Peyer's patch (tissue), 4 donors: ENCODE measurements at regions not wholly inside any gene's neighbourhood (a gene's known extent, or its start where the extent isn't known, plus 50 kb on each side); places are given as distances from the start of the nearest gene placed in this dataset.

Experiments
- DNase-seq, 3 donors: peaks; one replicate each; pipeline ENCODE4 v3.0.0-alpha.2; 2017 to 2019
- H3K27ac ChIP-seq, 4 donors: fragments of 200-600 bp; sonication (generic); one replicate each; pipeline ENCODE4 v1.5.1; 2016 to 2019
- H3K27me3 ChIP-seq, 2 donors: fragments of 200-600 bp; sonication (generic); one replicate each; pipeline ENCODE4 v1.5.1; 2019
- H3K36me3 ChIP-seq, 3 donors: fragments of 200-600 bp; sonication (generic); one replicate each; pipeline ENCODE4 v1.5.1; 2016 to 2019
- H3K4me1 ChIP-seq, 4 donors: fragments of 200-600 bp; sonication (generic); one replicate each; pipeline ENCODE4 v1.5.1; 2016 to 2019
- H3K4me3 ChIP-seq, 4 donors: fragments of 200-600 bp; sonication (generic); 1 replicate in 3 of 4; 2 replicates in 1 of 4; pipeline ENCODE4 v1.5.1; 2016 to 2019; ENCODE audit warnings: mild to moderate bottlenecking in 1 of 4
- H3K9me3 ChIP-seq, 4 donors: fragments of 200-600 bp; sonication (generic); one replicate each; pipeline ENCODE4 v1.5.1; 2016 to 2019; ENCODE audit warnings: mild to moderate bottlenecking in 1 of 4
- POLR2A ChIP-seq, 2 donors: fragments of 450-650 bp; IDR thresholded peaks; one replicate each; pipeline ENCODE4 v1.5.1; 2017; ENCODE audit warnings: antibody characterized with exemption in 2 of 2, mild to moderate bottlenecking in 2 of 2, moderate library complexity in 2 of 2
- TF ChIP-seq, protein P1 (sequence below), 6 experiments: fragments of 450-650 bp in 4 of 6; fragments of 200-600 bp in 2 of 6; sonication (generic) in 1 of 6; IDR thresholded peaks; one replicate each; pipeline ENCODE4 v1.5.1; 2017 to 2019; ENCODE audit warnings: antibody characterized with exemption in 6 of 6, mild to moderate bottlenecking in 3 of 6, moderate library complexity in 1 of 6

DNA sequence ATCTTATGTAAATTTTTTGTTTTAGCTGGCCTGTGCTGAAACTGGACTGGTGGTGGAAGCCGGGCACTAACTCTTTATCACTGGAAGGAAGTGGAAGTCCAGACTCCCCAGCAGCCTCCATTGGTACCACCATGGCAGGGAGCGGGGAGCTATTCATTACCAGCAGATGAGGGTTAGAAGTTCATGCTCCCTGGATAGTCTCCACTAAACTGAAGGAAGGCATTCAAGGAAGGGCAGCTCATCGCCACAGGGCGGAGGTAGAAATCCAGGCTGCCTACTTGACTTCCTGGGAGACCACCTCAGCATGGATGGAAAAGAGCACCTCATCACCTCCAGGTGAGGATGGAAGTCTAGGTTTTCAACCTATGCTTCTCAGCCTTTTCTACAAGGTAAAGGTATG, 130.9 kb downstream of the SLC16A9 start:
- H3K27me3 ChIP-seq: no peaks in the 10 kb centered on the region
- H3K9me3 ChIP-seq: no peaks in the 10 kb centered on the region
- H3K27ac ChIP-seq: no peak overlapping the region
- no peaks in the 10 kb centered on the region for H3K36me3 ChIP-seq
- H3K4me1 ChIP-seq: no peaks in the 10 kb centered on the region
- DNase-seq: no peak
- TF ChIP-seq, protein P1, sequence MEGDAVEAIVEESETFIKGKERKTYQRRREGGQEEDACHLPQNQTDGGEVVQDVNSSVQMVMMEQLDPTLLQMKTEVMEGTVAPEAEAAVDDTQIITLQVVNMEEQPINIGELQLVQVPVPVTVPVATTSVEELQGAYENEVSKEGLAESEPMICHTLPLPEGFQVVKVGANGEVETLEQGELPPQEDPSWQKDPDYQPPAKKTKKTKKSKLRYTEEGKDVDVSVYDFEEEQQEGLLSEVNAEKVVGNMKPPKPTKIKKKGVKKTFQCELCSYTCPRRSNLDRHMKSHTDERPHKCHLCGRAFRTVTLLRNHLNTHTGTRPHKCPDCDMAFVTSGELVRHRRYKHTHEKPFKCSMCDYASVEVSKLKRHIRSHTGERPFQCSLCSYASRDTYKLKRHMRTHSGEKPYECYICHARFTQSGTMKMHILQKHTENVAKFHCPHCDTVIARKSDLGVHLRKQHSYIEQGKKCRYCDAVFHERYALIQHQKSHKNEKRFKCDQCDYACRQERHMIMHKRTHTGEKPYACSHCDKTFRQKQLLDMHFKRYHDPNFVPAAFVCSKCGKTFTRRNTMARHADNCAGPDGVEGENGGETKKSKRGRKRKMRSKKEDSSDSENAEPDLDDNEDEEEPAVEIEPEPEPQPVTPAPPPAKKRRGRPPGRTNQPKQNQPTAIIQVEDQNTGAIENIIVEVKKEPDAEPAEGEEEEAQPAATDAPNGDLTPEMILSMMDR (IDR thresholded peaks at IDR 0.05): no peak
- TF ChIP-seq POLR2A (IDR thresholded peaks at IDR 0.05): no peak
- H3K4me3 ChIP-seq: no peak overlapping the region

DNA sequence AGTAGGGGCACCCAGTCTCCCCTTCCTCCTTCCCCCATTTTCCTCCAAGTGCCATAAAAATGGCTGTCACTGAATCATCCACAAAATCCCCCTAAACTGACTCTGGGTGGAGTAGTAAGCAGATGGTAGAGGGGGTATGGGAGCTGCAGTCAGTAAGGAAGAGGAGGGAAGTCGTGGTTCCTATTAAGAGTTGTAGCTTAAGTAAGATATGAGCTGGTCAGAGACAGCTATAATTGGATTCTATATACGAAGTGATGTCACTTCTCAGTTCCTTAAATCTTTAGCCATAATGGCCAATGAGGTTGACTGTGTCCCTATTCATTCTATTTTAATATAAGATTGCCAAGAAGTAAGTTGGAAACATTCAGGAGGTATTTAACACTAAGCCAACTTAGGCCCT, 131.7 kb downstream of the SLC16A9 start:
- no peak overlapping the region for H3K4me3 ChIP-seq
- no peaks in the 10 kb centered on the region for H3K4me1 ChIP-seq
- H3K9me3 ChIP-seq: no peaks in the 10 kb centered on the region
- DNase-seq: no peak
- H3K36me3 ChIP-seq: no peaks in the 10 kb centered on the region
- H3K27ac ChIP-seq: no peak overlapping the region
- no peaks in the 10 kb centered on the region for H3K27me3 ChIP-seq
- no peak for TF ChIP-seq POLR2A (IDR thresholded peaks at IDR 0.05)
- TF ChIP-seq, protein P1 (IDR thresholded peaks at IDR 0.05): no peak

DNA sequence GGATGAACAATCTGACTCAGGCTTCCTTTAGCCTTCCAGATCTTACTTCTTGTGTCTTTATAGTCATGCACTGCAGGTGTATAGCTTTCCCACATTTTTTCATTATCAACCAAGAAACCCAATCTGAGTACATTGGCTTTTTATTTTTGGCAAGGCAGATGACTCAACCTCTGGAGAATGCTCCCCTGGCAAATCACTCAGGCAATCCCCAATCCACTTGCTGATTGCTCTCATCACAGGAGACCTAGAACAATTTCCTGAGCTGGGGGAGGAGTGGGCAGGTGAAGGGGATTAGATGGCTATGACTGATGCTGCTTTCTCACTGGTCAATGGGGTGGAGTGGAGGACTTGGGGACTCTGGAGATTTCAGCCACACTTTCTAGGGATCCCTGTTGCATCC, 134.4 kb downstream of the SLC16A9 start:
- TF ChIP-seq, protein P1 (IDR thresholded peaks at IDR 0.05): no peak
- TF ChIP-seq POLR2A (IDR thresholded peaks at IDR 0.05): no peak
- Histone ChIP-seq H3K36me3 (no peaks in the 10 kb centered on the region), H3K4me3 (no peak overlapping the region), H3K27ac (no peak overlapping the region), H3K27me3 (no peaks in the 10 kb centered on the region), H3K4me1 (no peaks in the 10 kb centered on the region), H3K9me3 (no peaks in the 10 kb centered on the region)
- no peak for DNase-seq

DNA sequence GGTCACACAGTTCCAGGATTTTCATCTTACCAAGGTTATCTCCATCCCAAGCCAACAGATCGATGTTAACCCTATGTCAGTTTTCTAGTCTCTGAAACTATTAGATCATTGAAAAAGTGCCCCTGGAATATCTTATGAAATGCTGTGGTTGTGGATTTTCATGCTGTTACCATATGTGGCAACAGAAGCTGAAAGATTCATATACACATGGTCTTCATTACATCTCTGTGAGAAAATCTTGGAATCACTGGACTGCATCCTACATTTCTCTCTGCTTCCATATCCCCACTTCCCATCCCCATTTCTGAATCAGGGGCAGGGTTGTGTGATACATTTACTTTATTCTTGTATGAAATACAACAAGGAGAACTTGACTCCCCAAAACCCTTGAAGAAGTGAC, 146.1 kb downstream of the SLC16A9 start:
- Histone ChIP-seq H3K27ac (no peak overlapping the region), H3K4me3 (no peak overlapping the region), H3K9me3 (no peaks in the 10 kb centered on the region), H3K27me3 (no peaks in the 10 kb centered on the region), H3K4me1 (no peaks in the 10 kb centered on the region), H3K36me3 (no peaks in the 10 kb centered on the region)
- DNase-seq: no peak
- no peak for TF ChIP-seq POLR2A (IDR thresholded peaks at IDR 0.05)
- TF ChIP-seq, protein P1 (IDR thresholded peaks at IDR 0.05): no peak

DNA sequence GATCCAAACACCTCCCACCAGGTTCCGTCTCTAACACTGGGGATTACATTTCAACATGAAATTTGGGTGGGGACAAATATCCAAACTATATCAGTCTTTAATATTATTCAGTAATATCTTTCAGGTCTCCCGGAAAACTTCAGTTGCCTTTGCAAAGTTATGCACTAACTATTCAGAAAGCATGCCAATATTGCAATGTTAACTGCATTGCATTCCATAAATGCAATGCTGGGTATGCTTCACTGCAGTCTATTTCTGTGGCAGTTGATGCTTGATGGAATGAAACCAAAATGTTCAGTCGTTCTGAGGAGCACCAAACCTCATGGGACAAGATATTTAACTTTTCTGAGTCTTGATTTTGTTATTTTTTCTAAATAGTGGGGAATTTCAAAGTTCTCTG, 147.5 kb downstream of the SLC16A9 start:
- no peaks in the 10 kb centered on the region for H3K9me3 ChIP-seq
- no peaks in the 10 kb centered on the region for H3K36me3 ChIP-seq
- TF ChIP-seq POLR2A (IDR thresholded peaks at IDR 0.05): no peak
- TF ChIP-seq, protein P1 (IDR thresholded peaks at IDR 0.05): no peak
- H3K27ac ChIP-seq: no peak overlapping the region
- H3K4me1 ChIP-seq: no peaks in the 10 kb centered on the region
- no peak overlapping the region for H3K4me3 ChIP-seq
- no peaks in the 10 kb centered on the region for H3K27me3 ChIP-seq
- DNase-seq: no peak

- no peaks in the 10 kb centered on the region for H3K9me3 ChIP-seq
- no peak for DNase-seq
- H3K4me1 ChIP-seq: no peaks in the 10 kb centered on the region
- H3K4me3 ChIP-seq: no peak overlapping the region
- H3K36me3 ChIP-seq: no peaks in the 10 kb centered on the region
- TF ChIP-seq POLR2A (IDR thresholded peaks at IDR 0.05): no peak
- TF ChIP-seq, protein P1 (IDR thresholded peaks at IDR 0.05): no peak
- H3K27ac ChIP-seq: no peak overlapping the region
- no peaks in the 10 kb centered on the region for H3K27me3 ChIP-seq
These were observed 148.1 kb downstream of the SLC16A9 start for GRCh38 chr10:59561477-59562121.
